Liver (tissue), 8 donors: ENCODE measurements at regions not wholly inside any gene's neighbourhood (a gene's known extent, or its start where the extent isn't known, plus 50 kb on each side); places are given as distances from the start of the nearest gene placed in this dataset.

ENCODE experiments used
- DNase-seq: peaks from one replicate; pipeline ENCODE4 v3.0.0-alpha.2; 2017; ENCODE audit warnings: low spot score
- H3K27ac ChIP-seq, 2 donors: one replicate each; pipeline ENCODE4 v1.7.0; 2013; ENCODE audit warnings: inconsistent platforms in 2 of 2, low read length in 2 of 2, control low read depth in 1 of 2, low read depth in 1 of 2, mild to moderate bottlenecking in 1 of 2
- H3K27me3 ChIP-seq, 4 donors: one replicate each; pipeline versions ENCODE4 v1.6.1 to v1.7.0; 2013; ENCODE audit warnings: low read length in 3 of 4, inconsistent platforms in 1 of 4, mild to moderate bottlenecking in 1 of 4, moderate library complexity in 1 of 4; ENCODE audit not compliant: control insufficient read depth in 4 of 4, insufficient read depth in 4 of 4
- H3K36me3 ChIP-seq, 4 donors: one replicate each; pipeline versions ENCODE4 v1.6.1 to v1.7.0; 2013; ENCODE audit warnings: low read length in 3 of 4, mild to moderate bottlenecking in 3 of 4, low read depth in 1 of 4, moderate library complexity in 1 of 4; ENCODE audit not compliant: control insufficient read depth in 4 of 4, insufficient read depth in 3 of 4
- H3K4me1 ChIP-seq, 4 donors: one replicate each; pipeline versions ENCODE4 v1.6.1 to v1.7.0; 2013; ENCODE audit warnings: low read length in 3 of 4, mild to moderate bottlenecking in 3 of 4, moderate library complexity in 1 of 4; ENCODE audit not compliant: control insufficient read depth in 4 of 4, insufficient read depth in 4 of 4
- H3K4me3 ChIP-seq, 3 donors: one replicate each; pipeline versions ENCODE4 v1.6.1 to v1.7.0; 2013; ENCODE audit warnings: low read length in 3 of 3, control low read depth in 1 of 3, low read depth in 1 of 3, mild to moderate bottlenecking in 1 of 3
- H3K9ac ChIP-seq, 2 donors: one replicate each; pipeline ENCODE4 v1.7.0; 2013; ENCODE audit warnings: low read length in 2 of 2, mild to moderate bottlenecking in 2 of 2, moderate library complexity in 2 of 2, control low read depth in 1 of 2, low read depth in 1 of 2
- H3K9me3 ChIP-seq, 4 donors: one replicate each; pipeline versions ENCODE4 v1.6.1 to v1.7.0; 2013; ENCODE audit warnings: low read length in 3 of 4; ENCODE audit not compliant: control insufficient read depth in 4 of 4
- EGR1 ChIP-seq, 2 donors: IDR thresholded peaks; 2 replicates each; pipeline ENCODE4 v1.6.1; 2016 to 2018; ENCODE audit warnings: antibody characterized with exemption in 2 of 2, low read depth in 2 of 2
- FOXA2 ChIP-seq: IDR thresholded peaks from 2 replicates; pipeline ENCODE4 v1.6.1; 2016; ENCODE audit warnings: antibody characterized with exemption
- GABPA ChIP-seq, 2 donors: IDR thresholded peaks in 1 of 2; conservative IDR thresholded peaks in 1 of 2; 2 replicates each; pipeline ENCODE4 v1.6.1; 2016; ENCODE audit warnings: antibody characterized with exemption in 2 of 2, mild to moderate bottlenecking in 1 of 2, moderate library complexity in 1 of 2
- HNF4A ChIP-seq, 2 donors: conservative IDR thresholded peaks; 2 replicates each; pipeline ENCODE4 v1.6.1; 2016; ENCODE audit warnings: antibody characterized with exemption in 2 of 2, mild to moderate bottlenecking in 2 of 2
- HNF4G ChIP-seq: IDR thresholded peaks from 2 replicates; pipeline ENCODE4 v1.6.1; 2016; ENCODE audit warnings: antibody characterized with exemption
- JUND ChIP-seq, 2 donors: IDR thresholded peaks; 2 replicates each; pipeline ENCODE4 v1.6.1; 2016; ENCODE audit warnings: antibody characterized with exemption in 2 of 2
- MAX ChIP-seq: IDR thresholded peaks from 2 replicates; pipeline ENCODE4 v1.6.1; 2016; ENCODE audit warnings: antibody characterized with exemption
- NR2F2 ChIP-seq: IDR thresholded peaks from 2 replicates; pipeline ENCODE4 v1.6.1; 2016; ENCODE audit warnings: antibody characterized with exemption
- REST ChIP-seq: IDR thresholded peaks from 2 replicates; pipeline ENCODE4 v1.6.1; 2016; ENCODE audit warnings: antibody characterized with exemption, mild to moderate bottlenecking
- whole genome bisulfite sequencing: extraction: QIAGEN DNeasy Blood & Tissue Kit; methylation state at CpG from one replicate; pipeline ENCODE4 v1.1.7; 2013; 5-methylcytosine and 5-hydroxymethylcytosine counted together
- TF ChIP-seq, protein P1 (sequence below): IDR thresholded peaks from 2 replicates; pipeline ENCODE4 v1.6.1; 2016; ENCODE audit warnings: antibody characterized with exemption
- TF ChIP-seq, protein P2 (sequence below): IDR thresholded peaks from 2 replicates; pipeline ENCODE4 v1.6.1; 2016; ENCODE audit warnings: antibody characterized with exemption
- TF ChIP-seq, protein P3 (sequence below): fragments of 150-350 bp; IDR thresholded peaks from 2 replicates; pipeline ENCODE4 v1.5.1; 2017; ENCODE audit warnings: improper control_type of control experiment, low read depth, low read length; ENCODE audit not compliant: missing input control
- donor health status: healthy.
- donor health status: healthy.
- donor health status: healthy.
- donor health status: healthy.
- donor health status: healthy.

- Histone ChIP-seq H3K9me3 (no peaks in the 10 kb centered on the region), H3K27ac (no peak overlapping the region), H3K36me3 (no peaks in the 10 kb centered on the region), H3K4me3 (no peak overlapping the region), H3K9ac (no peak overlapping the region), H3K4me1 (no peaks in the 10 kb centered on the region), H3K27me3 (no peaks in the 10 kb centered on the region)
- DNase-seq = no peak
- TF ChIP-seq, protein P1, sequence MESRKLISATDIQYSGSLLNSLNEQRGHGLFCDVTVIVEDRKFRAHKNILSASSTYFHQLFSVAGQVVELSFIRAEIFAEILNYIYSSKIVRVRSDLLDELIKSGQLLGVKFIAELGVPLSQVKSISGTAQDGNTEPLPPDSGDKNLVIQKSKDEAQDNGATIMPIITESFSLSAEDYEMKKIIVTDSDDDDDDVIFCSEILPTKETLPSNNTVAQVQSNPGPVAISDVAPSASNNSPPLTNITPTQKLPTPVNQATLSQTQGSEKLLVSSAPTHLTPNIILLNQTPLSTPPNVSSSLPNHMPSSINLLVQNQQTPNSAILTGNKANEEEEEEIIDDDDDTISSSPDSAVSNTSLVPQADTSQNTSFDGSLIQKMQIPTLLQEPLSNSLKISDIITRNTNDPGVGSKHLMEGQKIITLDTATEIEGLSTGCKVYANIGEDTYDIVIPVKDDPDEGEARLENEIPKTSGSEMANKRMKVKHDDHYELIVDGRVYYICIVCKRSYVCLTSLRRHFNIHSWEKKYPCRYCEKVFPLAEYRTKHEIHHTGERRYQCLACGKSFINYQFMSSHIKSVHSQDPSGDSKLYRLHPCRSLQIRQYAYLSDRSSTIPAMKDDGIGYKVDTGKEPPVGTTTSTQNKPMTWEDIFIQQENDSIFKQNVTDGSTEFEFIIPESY = no peak
- TF ChIP-seq, protein P2, sequence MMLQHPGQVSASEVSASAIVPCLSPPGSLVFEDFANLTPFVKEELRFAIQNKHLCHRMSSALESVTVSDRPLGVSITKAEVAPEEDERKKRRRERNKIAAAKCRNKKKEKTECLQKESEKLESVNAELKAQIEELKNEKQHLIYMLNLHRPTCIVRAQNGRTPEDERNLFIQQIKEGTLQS = no peak
- TF ChIP-seq FOXA2 (no peak), EGR1 (IDR thresholded peaks at IDR 0.05; ENCODE audit: low read depth in 2 of 2) (no peak), JUND (IDR thresholded peaks at IDR 0.05) (no peak), MAX (no peak), HNF4G (no peak), REST (no peak), NR2F2 (no peak), HNF4A (conservative IDR thresholded peaks at IDR 0.05) (no peak), GABPA (IDR thresholded peaks at IDR 0.05 in 1 of 2, conservative IDR thresholded peaks at IDR 0.05 in 1 of 2) (no peak)
- TF ChIP-seq, protein P3, sequence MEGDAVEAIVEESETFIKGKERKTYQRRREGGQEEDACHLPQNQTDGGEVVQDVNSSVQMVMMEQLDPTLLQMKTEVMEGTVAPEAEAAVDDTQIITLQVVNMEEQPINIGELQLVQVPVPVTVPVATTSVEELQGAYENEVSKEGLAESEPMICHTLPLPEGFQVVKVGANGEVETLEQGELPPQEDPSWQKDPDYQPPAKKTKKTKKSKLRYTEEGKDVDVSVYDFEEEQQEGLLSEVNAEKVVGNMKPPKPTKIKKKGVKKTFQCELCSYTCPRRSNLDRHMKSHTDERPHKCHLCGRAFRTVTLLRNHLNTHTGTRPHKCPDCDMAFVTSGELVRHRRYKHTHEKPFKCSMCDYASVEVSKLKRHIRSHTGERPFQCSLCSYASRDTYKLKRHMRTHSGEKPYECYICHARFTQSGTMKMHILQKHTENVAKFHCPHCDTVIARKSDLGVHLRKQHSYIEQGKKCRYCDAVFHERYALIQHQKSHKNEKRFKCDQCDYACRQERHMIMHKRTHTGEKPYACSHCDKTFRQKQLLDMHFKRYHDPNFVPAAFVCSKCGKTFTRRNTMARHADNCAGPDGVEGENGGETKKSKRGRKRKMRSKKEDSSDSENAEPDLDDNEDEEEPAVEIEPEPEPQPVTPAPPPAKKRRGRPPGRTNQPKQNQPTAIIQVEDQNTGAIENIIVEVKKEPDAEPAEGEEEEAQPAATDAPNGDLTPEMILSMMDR = no peak
- 83% methylated on average over 4 of the region's 4 CpGs for WGBS
Observed at GRCh38 chr2:19714926-19715325, 186.9 kb downstream of the TTC32 start.

DNA sequence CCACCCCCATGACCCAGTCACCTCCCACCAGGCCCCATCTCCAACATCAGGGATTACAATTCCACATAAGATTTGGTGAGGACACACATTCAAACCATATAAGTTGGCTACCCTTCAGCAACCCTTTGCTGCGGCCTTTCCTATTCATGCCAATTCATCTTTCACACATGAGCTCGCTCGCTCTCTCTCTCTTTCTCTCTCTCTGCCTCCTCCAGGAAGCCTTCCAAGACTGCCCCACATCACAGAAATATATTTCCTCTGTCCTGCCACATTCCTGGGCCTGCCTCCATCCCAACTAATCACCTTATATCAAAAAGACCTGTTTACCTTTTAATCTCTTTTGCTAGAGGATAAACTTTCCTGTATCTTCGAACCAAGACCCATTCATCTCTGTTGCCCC, 188.9 kb downstream of the TTC32 start:
- WGBS = 98% methylated on average over 4 of the region's 4 CpGs
- Histone ChIP-seq H3K9me3 (no peaks in the 10 kb centered on the region), H3K36me3 (no peaks in the 10 kb centered on the region)

More for the DNA sequence above, 188.9 kb downstream of the TTC32 start:
- no peak overlapping the region for H3K4me3 ChIP-seq
- no peak for DNase-seq
- no peak overlapping the region for H3K9ac ChIP-seq
- no peaks in the 10 kb centered on the region for H3K27me3 ChIP-seq
- TF ChIP-seq, protein P1 = no peak
- TF ChIP-seq REST (no peak), NR2F2 (no peak), FOXA2 (no peak)
- TF ChIP-seq, protein P3 = no peak
- no peak overlapping the region for H3K27ac ChIP-seq
- no peaks in the 10 kb centered on the region for H3K4me1 ChIP-seq
